ENCODE measurements at regions not wholly inside any gene's neighbourhood (a gene's known extent, or its start where the extent isn't known, plus 50 kb on each side); places are given as distances from the start of the nearest gene placed in this dataset.
"Not testable (repeated sequence)": the region's sequence is repeated elsewhere in the genome, so short reads cannot be mapped to it uniquely, and the experiment has no call there.

- no peak overlapping the region for H3K27ac ChIP-seq
These were observed 50.1 kb upstream of the BCL6 start for GRCh38 chr3:187795207-187795960.

GRCh38 chr3:187798126-187798525 lies 52.9 kb upstream of the BCL6 start:
- Histone ChIP-seq H3K27ac (peak overlapping the region in 1 of 21 experiments; percentile 77), H3K4me3 (no peak overlapping the region)

More at GRCh38 chr3:187795207-187795960, 50.1 kb upstream of the BCL6 start:
- no peak overlapping the region for H3K4me3 ChIP-seq

GRCh38 chr3:187798531-187799530 lies 53.6 kb upstream of the BCL6 start:
- peak overlapping the region in 4 of 21 experiments; percentile 18 to 77 (median 49) for H3K27ac ChIP-seq
- no peak overlapping the region for H3K4me3 ChIP-seq

GRCh38 chr3:187799942-187800641 lies 54.8 kb upstream of the BCL6 start:
- H3K4me3 ChIP-seq: no peak overlapping the region
- H3K27ac ChIP-seq: peak overlapping the region in 4 of 21 experiments; percentile 5 to 77 (median 34)

- Histone ChIP-seq H3K27ac (no peak overlapping the region), H3K4me3 (no peak overlapping the region)
These were observed 55.9 kb upstream of the BCL6 start for GRCh38 chr3:187801152-187801551.

GRCh38 chr3:187802203-187802927 lies 57.1 kb upstream of the BCL6 start:
- no peak overlapping the region for H3K27ac ChIP-seq
- H3K4me3 ChIP-seq: no peak overlapping the region

GRCh38 chr3:187802928-187803259 lies 57.6 kb upstream of the BCL6 start:
- Histone ChIP-seq H3K27ac (no peak overlapping the region), H3K4me3 (no peak overlapping the region)

GRCh38 chr3:187804120-187804744 lies 59.0 kb upstream of the BCL6 start:
- Histone ChIP-seq H3K27ac (no peak overlapping the region), H3K4me3 (no peak overlapping the region)

- no peak overlapping the region for H3K4me3 ChIP-seq
These were observed 59.5 kb upstream of the BCL6 start for GRCh38 chr3:187804745-187805121.

GRCh38 chr3:187805774-187806173 lies 60.5 kb upstream of the BCL6 start:
- no peak overlapping the region for H3K4me3 ChIP-seq
- H3K27ac ChIP-seq: no peak overlapping the region

More at GRCh38 chr3:187804745-187805121, 59.5 kb upstream of the BCL6 start:
- no peak overlapping the region for H3K27ac ChIP-seq

- no peak overlapping the region for H3K4me3 ChIP-seq
- peak overlapping the region in 4 of 21 experiments; percentile 41 to 81 (median 52) for H3K27ac ChIP-seq
These were observed 62.0 kb upstream of the BCL6 start for GRCh38 chr3:187807086-187807862.

- H3K4me3 ChIP-seq: no peak overlapping the region
These were observed 63.2 kb upstream of the BCL6 start for GRCh38 chr3:187808527-187808895.

GRCh38 chr3:187809612-187809991 lies 64.3 kb upstream of the BCL6 start:
- Histone ChIP-seq H3K27ac (peak overlapping the region in 6 of 21 experiments; percentile 22 to 81 (median 34)), H3K4me3 (no peak overlapping the region)

More at GRCh38 chr3:187808527-187808895, 63.2 kb upstream of the BCL6 start:
- peak overlapping the region in 19 of 21 experiments; percentile 35 to 81 (median 54) for H3K27ac ChIP-seq

GRCh38 chr3:187810021-187810446 lies 64.8 kb upstream of the BCL6 start:
- H3K4me3 ChIP-seq: no peak overlapping the region
- H3K27ac ChIP-seq: peak overlapping the region in 10 of 21 experiments; percentile 10 to 81 (median 24)

GRCh38 chr3:187811585-187812250 lies 66.5 kb upstream of the BCL6 start:
- H3K27ac ChIP-seq: peak overlapping the region in 6 of 21 experiments; percentile 3 to 40 (median 30)
- H3K4me3 ChIP-seq: no peak overlapping the region

- Histone ChIP-seq H3K4me3 (no peak overlapping the region), H3K27ac (no peak overlapping the region)
These were observed 67.2 kb upstream of the BCL6 start for GRCh38 chr3:187812496-187812895.

GRCh38 chr3:187813198-187813597 lies 67.9 kb upstream of the BCL6 start:
- H3K27ac ChIP-seq: no peak overlapping the region

GRCh38 chr3:187817766-187818165 lies 72.5 kb upstream of the BCL6 start:
- not testable (repeated sequence) for H3K27ac ChIP-seq, H3K4me3 ChIP-seq

More at GRCh38 chr3:187813198-187813597, 67.9 kb upstream of the BCL6 start:
- H3K4me3 ChIP-seq: no peak overlapping the region

Data from skin epidermis (tissue), 12 donors.